ENCODE measurements at regions not wholly inside any gene's neighbourhood (a gene's known extent, or its start where the extent isn't known, plus 50 kb on each side); places are given as distances from the start of the nearest gene placed in this dataset.
"Not testable (repeated sequence)": the region's sequence is repeated elsewhere in the genome, so short reads cannot be mapped to it uniquely, and the experiment has no call there.

- no peak for TF ChIP-seq ZNF384 (IDR thresholded peaks at IDR 0.05; ENCODE audit: borderline replicate concordance, low read depth, low read length)
Observed at GRCh38 chr1:242605521-242605920, 81.0 kb upstream of the PLD5 start (continued).

GRCh38 chr1:242602001-242602400, 77.5 kb upstream of the PLD5 start:
- ChIA-PET RAD21 (ENCODE audit: unreplicated experiment) (no interaction called here), POLR2A (no interaction called here), SMC1A (ENCODE audit: uncharacterized antibody, unreplicated experiment) (no interaction called here), CTCF (no interaction called here)
- 36% methylated on average over 6 of the region's 6 CpGs for WGBS (ENCODE audit: insufficient coverage, insufficient replicate concordance, low lambda C conversion rate, missing lambda C conversion rate)
- H3K79me2 ChIP-seq (ENCODE audit: control insufficient read depth, insufficient read depth, low read length) = no peaks in the 10 kb centered on the region
- H3K36me3 ChIP-seq (ENCODE audit: control insufficient read depth in 2 of 2, insufficient read depth in 2 of 2, low read length in 1 of 2) = no peaks in the 10 kb centered on the region
- H4K20me1 ChIP-seq (ENCODE audit: control insufficient read depth, insufficient read depth) = no peaks in the 10 kb centered on the region
- TF ChIP-seq PKNOX1 (IDR thresholded peaks at IDR 0.05) (no peak), SMC3 (IDR thresholded peaks at IDR 0.05; ENCODE audit: borderline replicate concordance, low read length) (no peak), POLR2AphosphoS5 (IDR thresholded peaks at IDR 0.05; ENCODE audit: low read length) (no peak), EED (IDR thresholded peaks at IDR 0.05; ENCODE audit: low read depth) (no peak), PAX5 (IDR thresholded peaks at IDR 0.05; ENCODE audit: borderline replicate concordance, low read depth, low read length) (no peak), CHD1 (IDR thresholded peaks at IDR 0.05; ENCODE audit: low read depth, low read length) (no peak), STAT3 (IDR thresholded peaks at IDR 0.05; ENCODE audit: low read depth, low read length) (no peak), SIX5 (IDR thresholded peaks at IDR 0.05; ENCODE audit: low read depth, low read length, severe bottlenecking) (no peak), TCF7 (IDR thresholded peaks at IDR 0.05; ENCODE audit: borderline replicate concordance) (no peak), ZNF274 (IDR thresholded peaks at IDR 0.05; ENCODE audit: insufficient read depth, insufficient read length) (no peak), EP300 (IDR thresholded peaks at IDR 0.05; ENCODE audit: borderline replicate concordance in 1 of 2, control insufficient read depth in 1 of 2, low read depth in 2 of 2, low read length in 2 of 2) (no peak)
- no peak overlapping the region for H3K9ac ChIP-seq (ENCODE audit: control insufficient read depth, insufficient read depth, low read length)
- no peak for DNase-seq (ENCODE audit: low read depth, low spot score)
- no peak for FAIRE-seq
- no TSS peak for BruUV-seq (replicated peaks)
- H3K27ac ChIP-seq (ENCODE audit: control insufficient read depth, insufficient read depth) = no peak overlapping the region
- no peak overlapping the region for H3K4me3 ChIP-seq
- no peaks in the 10 kb centered on the region for H3K27me3 ChIP-seq (replicated peaks in 1 of 2; ENCODE audit: control insufficient read depth in 2 of 2, insufficient read depth in 2 of 2, low read length in 1 of 2)
- ATAC-seq = no peak
- no peaks in the 10 kb centered on the region for H3K4me1 ChIP-seq (ENCODE audit: control insufficient read depth, insufficient read depth, low read length)
- intact Hi-C loops (cut with micrococcal nuclease; ENCODE audit: unreplicated experiment) (no loop called here), in situ Hi-C loops (cut with MboI) (no loop called here)
- no peak overlapping the region for H2AFZ ChIP-seq (ENCODE audit: control insufficient read depth, low read depth, low read length)
- H3K4me2 ChIP-seq (ENCODE audit: control insufficient read depth, insufficient read depth) = no peak overlapping the region
- no peaks in the 10 kb centered on the region for H3K9me3 ChIP-seq (replicated peaks; ENCODE audit: control insufficient read depth, insufficient read depth, low read length)

GRCh38 chr1:242593756-242594155, 69.3 kb upstream of the PLD5 start:
- H3K4me2 ChIP-seq (ENCODE audit: control insufficient read depth, insufficient read depth); H2AFZ ChIP-seq (ENCODE audit: control insufficient read depth, low read depth, low read length); CTCF ChIA-PET; H3K79me2 ChIP-seq (ENCODE audit: control insufficient read depth, insufficient read depth, low read length); H3K9ac ChIP-seq (ENCODE audit: control insufficient read depth, insufficient read depth, low read length); RAD21 ChIA-PET (ENCODE audit: unreplicated experiment); FAIRE-seq; H3K9me3 ChIP-seq (replicated peaks; ENCODE audit: control insufficient read depth, insufficient read depth, low read length); ATAC-seq; POLR2A ChIA-PET; DNase-seq (ENCODE audit: low read depth, low spot score); in situ Hi-C loops (cut with MboI); H3K27ac ChIP-seq (ENCODE audit: control insufficient read depth, insufficient read depth); H3K4me1 ChIP-seq (ENCODE audit: control insufficient read depth, insufficient read depth, low read length); SMC1A ChIA-PET (ENCODE audit: uncharacterized antibody, unreplicated experiment); BruUV-seq (replicated peaks); H3K4me3 ChIP-seq; intact Hi-C loops (cut with micrococcal nuclease; ENCODE audit: unreplicated experiment); H3K36me3 ChIP-seq (ENCODE audit: control insufficient read depth in 2 of 2, insufficient read depth in 2 of 2, low read length in 1 of 2); H4K20me1 ChIP-seq (ENCODE audit: control insufficient read depth, insufficient read depth); H3K27me3 ChIP-seq (replicated peaks in 1 of 2; ENCODE audit: control insufficient read depth in 2 of 2, insufficient read depth in 2 of 2, low read length in 1 of 2): not testable (repeated sequence)
- WGBS (ENCODE audit: insufficient coverage, insufficient replicate concordance, low lambda C conversion rate, missing lambda C conversion rate) = 40% methylated on average over 2 of the region's 2 CpGs

All from GM12878 (cell line).